ENCODE measurements at regions not wholly inside any gene's neighbourhood (a gene's known extent, or its start where the extent isn't known, plus 50 kb on each side); places are given as distances from the start of the nearest gene placed in this dataset.
A peak's percentile ranks its signal among the peaks of the same experiment; 100 is the strongest.

- TF ChIP-seq PHF8 (conservative IDR thresholded peaks at IDR 0.05; ENCODE audit: low read depth, low read length) (no peak), BCL11A (IDR thresholded peaks at IDR 0.05; ENCODE audit: low read depth in 2 of 2, low read length in 2 of 2) (no peak), CBX5 (IDR thresholded peaks at IDR 0.05; ENCODE audit: low read depth, low read length) (no peak), RFX5 (IDR thresholded peaks at IDR 0.05; ENCODE audit: borderline replicate concordance, low read depth, low read length) (no peak), EZH2 (IDR thresholded peaks at IDR 0.05; ENCODE audit: low read depth, low read length, severe bottlenecking) (no peak), CTCF (IDR thresholded peaks at IDR 0.05; ENCODE audit: control extremely low read depth in 1 of 3, insufficient read depth in 1 of 3, low read depth in 1 of 3, low read length in 3 of 3) (peak in 2 of 3 experiments; percentile 22 to 23; a peak in 2 of 4 replicates), NRF1 (IDR thresholded peaks at IDR 0.05; ENCODE audit: low read depth, low read length) (no peak), ASH2L (IDR thresholded peaks at IDR 0.05; ENCODE audit: low read length) (no peak), RAD21 (IDR thresholded peaks at IDR 0.05 in 1 of 2, conservative IDR thresholded peaks at IDR 0.05 in 1 of 2; ENCODE audit: low read depth in 2 of 2, low read length in 2 of 2) (peak in 1 of 2 experiments; percentile 27; a peak in 1 of 4 replicates), BRCA1 (IDR thresholded peaks at IDR 0.05; ENCODE audit: low read depth, low read length) (no peak), YY1 (IDR thresholded peaks at IDR 0.05; ENCODE audit: low read depth, low read length) (no peak), SIRT6 (IDR thresholded peaks at IDR 0.05; ENCODE audit: low read length) (no peak), SP1 (IDR thresholded peaks at IDR 0.05; ENCODE audit: low read depth, low read length) (no peak)
- TF ChIP-seq, protein P1, sequence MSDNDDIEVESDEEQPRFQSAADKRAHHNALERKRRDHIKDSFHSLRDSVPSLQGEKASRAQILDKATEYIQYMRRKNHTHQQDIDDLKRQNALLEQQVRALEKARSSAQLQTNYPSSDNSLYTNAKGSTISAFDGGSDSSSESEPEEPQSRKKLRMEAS (IDR thresholded peaks at IDR 0.05), result peak; percentile 35; the same call in 1 of the 2 replicates
Measured at GRCh38 chr19:31418055-31418454, 68.8 kb upstream of the TSHZ3 start (continued).
